GM23248 (cell line): ENCODE measurements at regions not wholly inside any gene's neighbourhood (a gene's known extent, or its start where the extent isn't known, plus 50 kb on each side); places are given as distances from the start of the nearest gene placed in this dataset.

Source experiments
- EZH2 ChIP-seq: fragments of 200-600 bp; sonication (generic); IDR thresholded peaks from 2 replicates; pipeline ENCODE4 v1.6.1; 2018; ENCODE audit warnings: antibody characterized with exemption, mild to moderate bottlenecking; ENCODE audit not compliant: insufficient read depth, poor library complexity, severe bottlenecking
- EZH2phosphoT487 ChIP-seq: fragments of 200-600 bp; sonication (generic); IDR thresholded peaks from 2 replicates; pipeline ENCODE4 v1.6.1; 2018; ENCODE audit warnings: antibody characterized with exemption, moderate library complexity, mild to moderate bottlenecking, low read depth; ENCODE audit not compliant: insufficient read depth

GRCh38 chr20:24132246-24132645 is 143.7 kb upstream of the GGTLC1 start:
- TF ChIP-seq EZH2phosphoT487 (no peak), EZH2 (no peak)
